ENCODE measurements at regions not wholly inside any gene's neighbourhood (a gene's known extent, or its start where the extent isn't known, plus 50 kb on each side); places are given as distances from the start of the nearest gene placed in this dataset.

- DNase-seq, result no peak
These were observed 523.1 kb upstream of the ZNF462 start for GRCh38 chr9:106339882-106340281.

GRCh38 chr9:106350777-106351176 is 512.2 kb upstream of the ZNF462 start:
- DNase-seq, result no peak

GRCh38 chr9:106356924-106357323 is 506.0 kb upstream of the ZNF462 start:
- DNase-seq, result no peak

- DNase-seq, result no peak
These were observed 504.6 kb upstream of the ZNF462 start for GRCh38 chr9:106358331-106358730.

- no peak for DNase-seq
These were observed 486.3 kb upstream of the ZNF462 start for GRCh38 chr9:106376689-106377088.

GRCh38 chr9:106383072-106383471 is 479.9 kb upstream of the ZNF462 start:
- no peak for DNase-seq

- DNase-seq, result no peak
These were observed 475.0 kb upstream of the ZNF462 start for GRCh38 chr9:106387965-106388364.

GRCh38 chr9:106393226-106393625 is 469.7 kb upstream of the ZNF462 start:
- no peak for DNase-seq

GRCh38 chr9:106400170-106400569 is 462.8 kb upstream of the ZNF462 start:
- DNase-seq, result no peak

GRCh38 chr9:106400950-106401349 is 462.0 kb upstream of the ZNF462 start:
- DNase-seq, result no peak

GRCh38 chr9:106403081-106403480 is 459.9 kb upstream of the ZNF462 start:
- no peak for DNase-seq

GRCh38 chr9:106404137-106404536 is 458.8 kb upstream of the ZNF462 start:
- DNase-seq, result no peak

- DNase-seq, result no peak
These were observed 457.0 kb upstream of the ZNF462 start for GRCh38 chr9:106405871-106406435.

- no peak for DNase-seq
These were observed 448.9 kb upstream of the ZNF462 start for GRCh38 chr9:106414042-106414441.

GRCh38 chr9:106417685-106418084 is 445.3 kb upstream of the ZNF462 start:
- DNase-seq, result no peak

GRCh38 chr9:106419829-106420228 is 443.1 kb upstream of the ZNF462 start:
- DNase-seq, result no peak

- DNase-seq, result no peak
These were observed 442.4 kb upstream of the ZNF462 start for GRCh38 chr9:106420511-106420944.

GRCh38 chr9:106421772-106422171 is 441.2 kb upstream of the ZNF462 start:
- no peak for DNase-seq

- DNase-seq, result no peak
These were observed 439.4 kb upstream of the ZNF462 start for GRCh38 chr9:106423575-106423974.

- DNase-seq, result no peak
These were observed 430.3 kb upstream of the ZNF462 start for GRCh38 chr9:106432631-106433030.

- no peak for DNase-seq
These were observed 424.0 kb upstream of the ZNF462 start for GRCh38 chr9:106438928-106439327.

GRCh38 chr9:106441283-106441682 is 421.7 kb upstream of the ZNF462 start:
- DNase-seq, result no peak

- no peak for DNase-seq
These were observed 419.4 kb upstream of the ZNF462 start for GRCh38 chr9:106443520-106443919.

GRCh38 chr9:106445107-106445506 is 417.9 kb upstream of the ZNF462 start:
- no peak for DNase-seq

GRCh38 chr9:106449336-106449927 is 413.5 kb upstream of the ZNF462 start:
- DNase-seq, result no peak
